ENCODE measurements at regions not wholly inside any gene's neighbourhood (a gene's known extent, or its start where the extent isn't known, plus 50 kb on each side); places are given as distances from the start of the nearest gene placed in this dataset.
"Not testable (repeated sequence)": the region's sequence is repeated elsewhere in the genome, so short reads cannot be mapped to it uniquely, and the experiment has no call there.

DNA sequence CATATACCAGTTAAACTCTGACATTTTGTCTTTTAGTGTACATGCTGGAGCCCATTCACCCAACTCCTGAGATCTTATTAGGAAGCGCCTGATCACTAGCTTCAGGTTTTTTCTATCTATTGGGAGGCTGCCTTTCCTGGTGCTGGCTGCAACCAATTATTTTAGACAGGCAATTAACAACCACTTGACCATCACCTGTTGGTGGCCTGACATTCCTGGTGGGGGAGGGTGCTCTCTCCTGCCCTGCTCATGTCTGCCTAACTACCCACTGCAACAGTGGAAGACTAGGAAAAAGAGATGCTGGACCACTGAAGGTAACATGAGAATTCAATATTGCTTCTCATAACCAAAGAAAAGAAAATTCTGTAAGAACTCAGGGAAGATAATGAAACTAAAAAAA, 190.3 kb upstream of the GRM3 start:
- H3K4ac ChIP-seq (ENCODE audit: low read depth, low read length) = no peak overlapping the region
- H2AK5ac ChIP-seq (ENCODE audit: low read length) = no peak overlapping the region
- no peaks in the 10 kb centered on the region for H3K36me3 ChIP-seq (ENCODE audit: control insufficient read depth, insufficient read depth, low read length)
- no CpG with 5 or more reads among the region's 1 CpG for WGBS (ENCODE audit: extremely low coverage, insufficient coverage, low lambda C conversion rate)
- no peaks in the 10 kb centered on the region for H3K4me1 ChIP-seq (ENCODE audit: control insufficient read depth, low read depth, low read length)
- no peak overlapping the region for H4K8ac ChIP-seq (ENCODE audit: low read depth, low read length)
- DNase-seq = peak; percentile 17
- no peak overlapping the region for H4K5ac ChIP-seq (ENCODE audit: low read length)
- H3K23ac ChIP-seq (ENCODE audit: low read length) = no peak overlapping the region
- no peak overlapping the region for H2BK5ac ChIP-seq (ENCODE audit: low read length)
- no peak overlapping the region for H2BK15ac ChIP-seq (replicated peaks; ENCODE audit: low read depth)
- no peak overlapping the region for H2BK120ac ChIP-seq (ENCODE audit: low read depth, low read length)
- no peak overlapping the region for H3K9ac ChIP-seq (ENCODE audit: low read length)
- no peaks in the 10 kb centered on the region for H3K79me2 ChIP-seq (ENCODE audit: control insufficient read depth, insufficient read depth, low read length)
- no peaks in the 10 kb centered on the region for H3K27me3 ChIP-seq (ENCODE audit: insufficient read depth, low read length, poor library complexity)
- H3K79me1 ChIP-seq (ENCODE audit: low read length) = no peaks in the 10 kb centered on the region
- H3K18ac ChIP-seq (ENCODE audit: low read length) = no peak overlapping the region
- no peak overlapping the region for H3K4me2 ChIP-seq (ENCODE audit: low read length)
- no peak overlapping the region for H3K56ac ChIP-seq (ENCODE audit: low read length)
- H3K4me3 ChIP-seq (ENCODE audit: low read length) = no peak overlapping the region
- no peak overlapping the region for H3K27ac ChIP-seq (ENCODE audit: low read depth, low read length)

DNA sequence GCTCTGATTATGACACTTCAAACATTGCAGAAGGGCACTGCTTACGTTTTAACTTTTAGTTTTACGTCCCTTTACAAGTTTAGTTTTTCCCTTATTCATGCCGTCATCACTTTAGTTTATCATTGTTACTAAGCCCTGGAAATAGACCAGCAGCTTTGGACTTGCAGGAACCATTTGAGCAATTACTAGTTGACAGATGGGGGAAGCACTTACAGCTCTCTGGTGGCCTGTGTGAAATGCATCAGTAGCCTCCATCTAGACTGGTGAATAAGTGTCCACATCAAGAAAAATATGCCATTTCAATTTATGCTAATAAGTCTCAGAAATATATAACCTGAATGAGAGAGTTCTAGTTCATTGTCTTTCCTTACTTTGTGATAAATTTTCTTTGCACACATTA, 194.9 kb upstream of the GRM3 start:
- Histone ChIP-seq H4K5ac (ENCODE audit: low read length) (no peak overlapping the region), H2BK120ac (ENCODE audit: low read depth, low read length) (no peak overlapping the region), H2BK5ac (ENCODE audit: low read length) (no peak overlapping the region), H4K8ac (ENCODE audit: low read depth, low read length) (no peak overlapping the region), H3K18ac (ENCODE audit: low read length) (no peak overlapping the region), H3K79me2 (ENCODE audit: control insufficient read depth, insufficient read depth, low read length) (no peaks in the 10 kb centered on the region), H3K56ac (ENCODE audit: low read length) (no peak overlapping the region), H3K4ac (ENCODE audit: low read depth, low read length) (no peak overlapping the region), H3K27me3 (ENCODE audit: insufficient read depth, low read length, poor library complexity) (no peaks in the 10 kb centered on the region), H3K9ac (ENCODE audit: low read length) (no peak overlapping the region), H3K4me3 (ENCODE audit: low read length) (no peak overlapping the region), H3K79me1 (ENCODE audit: low read length) (no peaks in the 10 kb centered on the region), H2AK5ac (ENCODE audit: low read length) (no peak overlapping the region), H3K4me1 (ENCODE audit: control insufficient read depth, low read depth, low read length) (no peaks in the 10 kb centered on the region), H3K4me2 (ENCODE audit: low read length) (no peak overlapping the region), H3K27ac (ENCODE audit: low read depth, low read length) (no peak overlapping the region), H3K36me3 (ENCODE audit: control insufficient read depth, insufficient read depth, low read length) (no peaks in the 10 kb centered on the region), H2BK15ac (replicated peaks; ENCODE audit: low read depth) (no peak overlapping the region), H3K23ac (ENCODE audit: low read length) (no peak overlapping the region)
- no CpG with 5 or more reads among the region's 3 CpGs for WGBS (ENCODE audit: extremely low coverage, insufficient coverage, low lambda C conversion rate)
- DNase-seq = no peak

DNA sequence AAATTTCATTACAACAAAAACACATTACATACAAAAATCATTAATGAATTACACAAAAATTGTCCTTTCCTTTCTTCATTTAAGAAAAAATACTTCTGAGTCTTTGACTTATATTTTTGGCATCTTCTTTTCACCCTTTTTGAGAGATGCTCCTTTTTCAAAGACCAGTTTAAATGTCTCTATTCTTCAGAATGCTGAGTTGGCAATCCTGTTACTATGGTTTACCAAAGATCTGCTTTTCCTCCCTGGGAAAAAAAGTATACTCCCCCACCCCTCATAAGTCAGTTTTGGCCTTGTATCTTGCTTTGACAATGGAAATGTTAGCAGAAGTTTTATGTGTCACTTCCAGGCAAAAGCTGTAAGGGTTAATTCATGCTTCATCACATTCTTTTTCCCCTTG, 198.4 kb upstream of the GRM3 start:
- DNase-seq = no peak
- Histone ChIP-seq H3K18ac (ENCODE audit: low read length) (no peak overlapping the region), H3K27ac (ENCODE audit: low read depth, low read length) (no peak overlapping the region), H3K79me1 (ENCODE audit: low read length) (no peaks in the 10 kb centered on the region), H3K27me3 (ENCODE audit: insufficient read depth, low read length, poor library complexity) (no peaks in the 10 kb centered on the region), H3K9ac (ENCODE audit: low read length) (no peak overlapping the region), H2BK120ac (ENCODE audit: low read depth, low read length) (no peak overlapping the region), H4K5ac (ENCODE audit: low read length) (no peak overlapping the region), H2BK5ac (ENCODE audit: low read length) (no peak overlapping the region), H2AK5ac (ENCODE audit: low read length) (no peak overlapping the region), H3K23ac (ENCODE audit: low read length) (no peak overlapping the region), H3K4ac (ENCODE audit: low read depth, low read length) (no peak overlapping the region), H3K4me3 (ENCODE audit: low read length) (no peak overlapping the region), H4K8ac (ENCODE audit: low read depth, low read length) (no peak overlapping the region), H3K79me2 (ENCODE audit: control insufficient read depth, insufficient read depth, low read length) (no peaks in the 10 kb centered on the region), H3K36me3 (ENCODE audit: control insufficient read depth, insufficient read depth, low read length) (no peaks in the 10 kb centered on the region), H3K4me2 (ENCODE audit: low read length) (no peak overlapping the region), H3K4me1 (ENCODE audit: control insufficient read depth, low read depth, low read length) (no peaks in the 10 kb centered on the region), H3K56ac (ENCODE audit: low read length) (no peak overlapping the region), H2BK15ac (replicated peaks; ENCODE audit: low read depth) (no peak overlapping the region)

GRCh38 chr7:86444245-86444644, 199.5 kb upstream of the GRM3 start:
- H3K18ac ChIP-seq (ENCODE audit: low read length) = no peak overlapping the region
- no peak overlapping the region for H2BK120ac ChIP-seq (ENCODE audit: low read depth, low read length)
- H3K56ac ChIP-seq (ENCODE audit: low read length) = no peak overlapping the region
- no peak overlapping the region for H3K4me3 ChIP-seq (ENCODE audit: low read length)
- H3K79me2 ChIP-seq (ENCODE audit: control insufficient read depth, insufficient read depth, low read length) = no peaks in the 10 kb centered on the region
- DNase-seq = no peak
- H3K4me1 ChIP-seq (ENCODE audit: control insufficient read depth, low read depth, low read length) = no peaks in the 10 kb centered on the region
- H3K27ac ChIP-seq (ENCODE audit: low read depth, low read length) = no peak overlapping the region
- no peak overlapping the region for H3K23ac ChIP-seq (ENCODE audit: low read length)
- H2BK5ac ChIP-seq (ENCODE audit: low read length) = no peak overlapping the region
- H4K5ac ChIP-seq (ENCODE audit: low read length) = no peak overlapping the region
- no CpG with 5 or more reads among the region's 2 CpGs for WGBS (ENCODE audit: extremely low coverage, insufficient coverage, low lambda C conversion rate)
- H3K9ac ChIP-seq (ENCODE audit: low read length) = no peak overlapping the region
- no peaks in the 10 kb centered on the region for H3K27me3 ChIP-seq (ENCODE audit: insufficient read depth, low read length, poor library complexity)
- H2BK15ac ChIP-seq (replicated peaks; ENCODE audit: low read depth) = no peak overlapping the region
- H2AK5ac ChIP-seq (ENCODE audit: low read length) = no peak overlapping the region
- H3K4me2 ChIP-seq (ENCODE audit: low read length) = no peak overlapping the region
- H3K4ac ChIP-seq (ENCODE audit: low read depth, low read length) = no peak overlapping the region
- no peaks in the 10 kb centered on the region for H3K79me1 ChIP-seq (ENCODE audit: low read length)
- H3K36me3 ChIP-seq (ENCODE audit: control insufficient read depth, insufficient read depth, low read length) = no peaks in the 10 kb centered on the region
- no peak overlapping the region for H4K8ac ChIP-seq (ENCODE audit: low read depth, low read length)

GRCh38 chr7:86440420-86440819, 203.3 kb upstream of the GRM3 start:
- H3K4ac ChIP-seq (ENCODE audit: low read depth, low read length) = peak overlapping the region; percentile 16
- H3K27me3 ChIP-seq (ENCODE audit: insufficient read depth, low read length, poor library complexity); H3K56ac ChIP-seq (ENCODE audit: low read length); H3K4me2 ChIP-seq (ENCODE audit: low read length); H3K23ac ChIP-seq (ENCODE audit: low read length); H3K79me2 ChIP-seq (ENCODE audit: control insufficient read depth, insufficient read depth, low read length); DNase-seq; H2BK15ac ChIP-seq (replicated peaks; ENCODE audit: low read depth); H2BK5ac ChIP-seq (ENCODE audit: low read length); H4K8ac ChIP-seq (ENCODE audit: low read depth, low read length); H3K36me3 ChIP-seq (ENCODE audit: control insufficient read depth, insufficient read depth, low read length); H2AK5ac ChIP-seq (ENCODE audit: low read length); H3K4me1 ChIP-seq (ENCODE audit: control insufficient read depth, low read depth, low read length); H2BK120ac ChIP-seq (ENCODE audit: low read depth, low read length); H3K9ac ChIP-seq (ENCODE audit: low read length); H3K27ac ChIP-seq (ENCODE audit: low read depth, low read length); H3K4me3 ChIP-seq (ENCODE audit: low read length); H3K79me1 ChIP-seq (ENCODE audit: low read length); H4K5ac ChIP-seq (ENCODE audit: low read length); H3K18ac ChIP-seq (ENCODE audit: low read length): not testable (repeated sequence)
- no CpG with 5 or more reads among the region's 29 CpGs for WGBS (ENCODE audit: extremely low coverage, insufficient coverage, low lambda C conversion rate)

DNA sequence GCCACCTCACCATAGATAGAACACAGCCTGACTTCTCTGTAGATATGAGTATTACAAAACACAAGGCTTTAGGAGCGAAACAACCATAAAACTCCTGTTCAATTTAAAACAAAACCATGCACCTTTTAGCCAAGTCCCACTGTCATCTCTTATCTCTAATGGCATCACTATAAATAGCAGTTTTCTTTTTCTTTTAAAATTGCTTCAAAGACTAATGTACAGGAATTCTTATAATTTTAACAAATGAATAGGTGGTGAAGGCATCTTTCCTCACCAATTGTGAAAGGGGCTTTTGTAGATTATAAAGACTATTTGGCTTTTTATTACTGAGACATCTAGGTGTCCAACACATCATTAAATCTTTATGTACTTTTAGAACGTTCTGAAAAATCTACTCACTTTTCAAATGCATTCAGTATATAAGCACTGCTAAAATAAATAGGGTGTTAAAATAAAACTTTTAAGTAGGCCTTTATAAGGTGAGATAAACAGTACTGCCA, 205.7 kb upstream of the GRM3 start:
- no peak overlapping the region for H3K27ac ChIP-seq (ENCODE audit: low read depth, low read length)
- no peak overlapping the region for H2BK120ac ChIP-seq (ENCODE audit: low read depth, low read length)
- no CpG with 5 or more reads among the region's 2 CpGs for WGBS (ENCODE audit: extremely low coverage, insufficient coverage, low lambda C conversion rate)
- H2AK5ac ChIP-seq (ENCODE audit: low read length) = no peak overlapping the region
- H3K18ac ChIP-seq (ENCODE audit: low read length) = no peak overlapping the region
- no peak overlapping the region for H3K56ac ChIP-seq (ENCODE audit: low read length)
- DNase-seq = no peak
- H3K4me2 ChIP-seq (ENCODE audit: low read length) = no peak overlapping the region
- H3K23ac ChIP-seq (ENCODE audit: low read length) = no peak overlapping the region
- H3K4me3 ChIP-seq (ENCODE audit: low read length) = no peak overlapping the region
- H3K27me3 ChIP-seq (ENCODE audit: insufficient read depth, low read length, poor library complexity) = no peaks in the 10 kb centered on the region
- H4K5ac ChIP-seq (ENCODE audit: low read length) = no peak overlapping the region
- H3K79me1 ChIP-seq (ENCODE audit: low read length) = no peaks in the 10 kb centered on the region
- no peak overlapping the region for H4K8ac ChIP-seq (ENCODE audit: low read depth, low read length)
- no peak overlapping the region for H3K9ac ChIP-seq (ENCODE audit: low read length)
- no peaks in the 10 kb centered on the region for H3K79me2 ChIP-seq (ENCODE audit: control insufficient read depth, insufficient read depth, low read length)
- no peaks in the 10 kb centered on the region for H3K36me3 ChIP-seq (ENCODE audit: control insufficient read depth, insufficient read depth, low read length)
- H2BK5ac ChIP-seq (ENCODE audit: low read length) = no peak overlapping the region
- no peak overlapping the region for H2BK15ac ChIP-seq (replicated peaks; ENCODE audit: low read depth)
- H3K4me1 ChIP-seq (ENCODE audit: control insufficient read depth, low read depth, low read length) = no peaks in the 10 kb centered on the region
- no peak overlapping the region for H3K4ac ChIP-seq (ENCODE audit: low read depth, low read length)
